Suprapubic skin (tissue), 4 donors: ENCODE measurements at regions not wholly inside any gene's neighbourhood (a gene's known extent, or its start where the extent isn't known, plus 50 kb on each side); places are given as distances from the start of the nearest gene placed in this dataset.

Source experiments
- DNase-seq, 2 donors: peaks; one replicate each; pipeline ENCODE4 v3.0.0-alpha.2; 2019; ENCODE audit warnings: low spot score in 2 of 2
- H3K27ac ChIP-seq: fragments of 200-600 bp; sonication (generic); one replicate; pipeline ENCODE4 v1.5.1; 2019
- H3K27me3 ChIP-seq: fragments of 200-600 bp; sonication (generic); one replicate; pipeline ENCODE4 v1.5.1; 2019
- H3K36me3 ChIP-seq: fragments of 200-600 bp; sonication (generic); one replicate; pipeline ENCODE4 v1.5.1; 2019
- H3K4me1 ChIP-seq: fragments of 200-600 bp; sonication (generic); one replicate; pipeline ENCODE4 v1.5.1; 2019
- H3K4me3 ChIP-seq: fragments of 200-600 bp; sonication (generic); one replicate; pipeline ENCODE4 v1.5.1; 2019; ENCODE audit warnings: mild to moderate bottlenecking
- H3K9me3 ChIP-seq: fragments of 200-600 bp; sonication (generic); one replicate; pipeline ENCODE4 v1.5.1; 2019
- CTCF ChIP-seq, 2 donors: fragments of 200-600 bp in 1 of 2; fragments of 450-650 bp in 1 of 2; sonication (generic) in 1 of 2; IDR thresholded peaks; one replicate each; pipeline ENCODE4 v1.5.1; 2016 to 2019; ENCODE audit warnings: antibody characterized with exemption in 2 of 2, mild to moderate bottlenecking in 1 of 2, moderate library complexity in 1 of 2
- EP300 ChIP-seq: sonication (generic); formaldehyde crosslinking; IDR thresholded peaks from one replicate; pipeline ENCODE4 v1.6.1; 2017; ENCODE audit warnings: antibody characterized with exemption
- POLR2A ChIP-seq, 2 donors: fragments of 450-650 bp; IDR thresholded peaks; one replicate each; pipeline ENCODE4 v1.6.1; 2017; ENCODE audit warnings: antibody characterized with exemption in 2 of 2, mild to moderate bottlenecking in 2 of 2, moderate library complexity in 2 of 2
- POLR2AphosphoS5 ChIP-seq, 3 donors: sonication (generic); formaldehyde crosslinking; IDR thresholded peaks; one replicate each; pipeline ENCODE4 v1.6.1; 2017; ENCODE audit warnings: antibody characterized with exemption in 3 of 3
- WGBS: methylation state at CpG from one replicate; pipeline ENCODE4 v1.1.5; 2018; 5-methylcytosine and 5-hydroxymethylcytosine counted together

DNA sequence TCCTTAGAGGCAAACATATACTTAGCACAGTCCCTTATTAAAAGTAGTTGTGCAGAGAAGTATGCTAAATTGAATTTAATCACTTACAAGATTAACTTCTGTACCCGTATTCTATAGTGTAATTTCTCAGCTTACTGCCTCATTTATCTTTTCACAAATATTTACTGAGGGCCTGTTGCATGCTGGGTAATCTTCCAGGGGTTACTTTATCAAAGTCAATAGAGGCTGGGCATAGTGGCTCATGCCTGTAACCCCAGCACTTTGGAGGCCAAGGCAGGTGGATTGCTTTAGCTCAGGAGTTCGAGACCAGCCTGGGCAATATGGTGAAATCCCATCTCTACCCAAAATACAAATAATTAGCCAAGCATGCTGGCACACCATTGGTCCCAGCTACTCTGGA, 111.7 kb upstream of the RAB27B start:
- TF ChIP-seq CTCF (IDR thresholded peaks at IDR 0.05) = no peak
- TF ChIP-seq POLR2AphosphoS5 (IDR thresholded peaks at IDR 0.05) = no peak
- TF ChIP-seq POLR2A (IDR thresholded peaks at IDR 0.05) = no peak
- no peak for TF ChIP-seq EP300
- H3K27me3 ChIP-seq = no peaks in the 10 kb centered on the region
- WGBS = 94% methylated on average over 2 of the region's 2 CpGs
- no peaks in the 10 kb centered on the region for H3K36me3 ChIP-seq
- no peak overlapping the region for H3K27ac ChIP-seq
- H3K4me1 ChIP-seq = no peaks in the 10 kb centered on the region
- DNase-seq = no peak
- H3K4me3 ChIP-seq = no peak overlapping the region
- H3K9me3 ChIP-seq = no peaks in the 10 kb centered on the region

DNA sequence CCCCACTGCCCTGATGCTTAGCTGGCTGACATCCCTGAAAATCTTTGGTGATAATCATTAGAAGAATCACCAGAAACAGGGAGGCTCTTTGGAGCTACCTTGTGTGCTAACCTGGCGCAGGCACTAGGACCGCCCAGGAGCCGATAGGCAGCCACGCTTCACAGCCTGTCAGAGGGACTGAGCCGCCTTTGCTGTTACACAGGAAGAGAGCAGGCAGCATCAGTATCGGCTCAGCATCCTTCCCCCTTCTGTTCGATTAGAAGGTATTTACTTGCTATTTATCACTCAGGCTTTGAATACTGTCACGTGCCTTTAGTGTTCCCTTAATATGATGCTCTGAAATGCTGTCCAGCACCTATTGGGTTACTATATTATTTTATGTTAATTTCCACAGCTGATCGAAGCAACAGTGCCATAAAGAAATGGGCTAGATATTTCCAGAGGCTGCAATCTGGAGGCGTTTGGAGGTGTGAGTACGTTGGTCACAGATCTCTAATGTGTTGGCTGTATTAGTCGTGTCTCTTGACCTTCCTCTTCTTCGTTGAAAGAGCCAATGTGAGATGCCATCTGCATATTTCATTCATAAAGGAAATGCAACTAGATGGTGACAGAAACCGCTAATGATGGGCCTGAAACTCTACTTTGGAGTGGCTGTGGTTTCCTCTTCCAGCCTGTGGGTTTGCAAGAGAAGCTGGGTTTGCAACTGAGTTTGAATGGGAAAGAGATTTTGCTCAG, 110.4 kb upstream of the RAB27B start:
- 49% methylated on average over 14 of the region's 14 CpGs for WGBS

DNA sequence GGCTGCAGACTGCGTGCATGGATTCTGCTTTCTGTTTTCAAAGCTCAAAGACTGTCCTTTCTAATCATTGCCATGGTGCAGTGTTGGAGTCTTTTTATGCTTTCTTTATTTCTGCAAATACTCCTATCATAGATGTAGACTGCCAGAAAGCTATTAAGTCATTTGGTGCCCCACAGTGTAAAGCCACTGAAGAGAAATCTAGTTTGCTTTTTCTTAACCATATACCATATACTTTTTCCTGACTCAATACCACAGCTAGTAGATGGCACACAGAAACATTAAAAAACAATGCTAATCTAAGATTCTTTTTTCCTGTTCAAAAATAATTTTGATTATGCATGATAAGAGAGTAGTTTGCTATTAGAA, 109.9 kb upstream of the RAB27B start:
- no peaks in the 10 kb centered on the region for H3K4me1 ChIP-seq
- H3K4me3 ChIP-seq = no peak overlapping the region
- 56% methylated on average over 1 of the region's 1 CpG for WGBS
- H3K9me3 ChIP-seq = no peaks in the 10 kb centered on the region
- no peaks in the 10 kb centered on the region for H3K27me3 ChIP-seq
- H3K27ac ChIP-seq = no peak overlapping the region
- no peak for TF ChIP-seq POLR2AphosphoS5 (IDR thresholded peaks at IDR 0.05)
- no peak for TF ChIP-seq CTCF (IDR thresholded peaks at IDR 0.05)
- TF ChIP-seq POLR2A (IDR thresholded peaks at IDR 0.05) = no peak
- DNase-seq = no peak
- no peaks in the 10 kb centered on the region for H3K36me3 ChIP-seq

More for the DNA sequence above, 110.4 kb upstream of the RAB27B start:
- Histone ChIP-seq H3K9me3 (no peaks in the 10 kb centered on the region), H3K27ac (no peak overlapping the region), H3K27me3 (no peaks in the 10 kb centered on the region), H3K36me3 (no peaks in the 10 kb centered on the region), H3K4me3 (no peak overlapping the region), H3K4me1 (no peaks in the 10 kb centered on the region)
- TF ChIP-seq CTCF (IDR thresholded peaks at IDR 0.05) (no peak), POLR2A (IDR thresholded peaks at IDR 0.05) (no peak), EP300 (no peak), POLR2AphosphoS5 (IDR thresholded peaks at IDR 0.05) (no peak)
- DNase-seq = no peak

DNA sequence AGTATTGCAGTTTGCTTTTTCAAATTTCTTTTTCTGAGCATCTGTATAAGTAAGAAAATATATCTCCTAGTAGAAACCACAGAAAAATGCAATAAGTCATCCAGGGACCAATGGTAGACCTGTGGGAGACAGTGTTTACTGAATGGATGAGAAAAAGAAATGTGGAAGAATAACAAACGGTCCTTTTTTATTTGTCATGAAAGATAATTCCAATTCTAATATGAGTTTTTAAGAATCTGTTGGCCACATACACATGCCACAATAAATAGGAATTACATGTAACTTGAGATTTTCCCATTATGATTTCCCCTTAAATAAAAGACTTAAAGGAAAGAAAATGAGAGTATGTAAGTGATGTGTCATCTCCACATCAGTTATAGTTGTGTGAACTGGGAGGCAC, 107.7 kb upstream of the RAB27B start:
- H3K4me3 ChIP-seq = no peak overlapping the region
- no peak for DNase-seq
- H3K9me3 ChIP-seq = no peaks in the 10 kb centered on the region
- TF ChIP-seq EP300 (no peak), POLR2A (IDR thresholded peaks at IDR 0.05) (no peak), CTCF (IDR thresholded peaks at IDR 0.05) (no peak), POLR2AphosphoS5 (IDR thresholded peaks at IDR 0.05) (no peak)
- H3K27ac ChIP-seq = no peak overlapping the region
- H3K27me3 ChIP-seq = no peaks in the 10 kb centered on the region
- H3K36me3 ChIP-seq = no peaks in the 10 kb centered on the region
- H3K4me1 ChIP-seq = no peaks in the 10 kb centered on the region
- 91% methylated on average over 1 of the region's 1 CpG for WGBS

DNA sequence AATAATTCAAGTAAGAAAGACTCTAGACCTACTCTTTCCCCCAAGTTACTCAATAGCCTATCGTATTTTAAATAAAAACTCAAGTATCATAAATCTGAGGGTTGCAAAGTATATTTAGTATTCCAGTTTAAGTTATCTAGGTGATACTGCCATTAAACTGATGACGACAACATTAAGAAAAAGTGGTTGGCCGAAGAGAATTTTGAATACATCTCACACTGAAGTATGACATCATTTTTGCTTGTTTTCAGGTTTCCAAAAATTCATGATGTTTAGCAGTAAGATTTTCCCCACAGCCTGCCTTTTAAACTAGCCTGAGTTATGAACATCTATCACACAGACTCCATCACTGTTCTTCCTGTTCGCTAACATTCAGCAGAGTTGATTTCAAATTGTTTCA, 102.1 kb upstream of the RAB27B start:
- H3K36me3 ChIP-seq = no peaks in the 10 kb centered on the region
- no peak for TF ChIP-seq EP300
- no peak for TF ChIP-seq CTCF (IDR thresholded peaks at IDR 0.05)
- no peak for TF ChIP-seq POLR2A (IDR thresholded peaks at IDR 0.05)
- no peak for TF ChIP-seq POLR2AphosphoS5 (IDR thresholded peaks at IDR 0.05)
- no peaks in the 10 kb centered on the region for H3K27me3 ChIP-seq
- no peaks in the 10 kb centered on the region for H3K4me1 ChIP-seq
- no peak overlapping the region for H3K4me3 ChIP-seq
- H3K27ac ChIP-seq = no peak overlapping the region
- no peaks in the 10 kb centered on the region for H3K9me3 ChIP-seq
- WGBS = 91% methylated on average over 4 of the region's 4 CpGs
- no peak for DNase-seq
